HEK293 (cell line): ENCODE measurements at regions not wholly inside any gene's neighbourhood (a gene's known extent, or its start where the extent isn't known, plus 50 kb on each side); places are given as distances from the start of the nearest gene placed in this dataset.

Experiments used
- RBAK ChIP-seq: fragments of 450-650 bp; formaldehyde crosslinking; IDR thresholded peaks from 2 replicates; pipeline ENCODE4 v1.5.1; 2016; ENCODE audit warnings: missing biosample characterization, missing genetic modification characterization
- ZNF274 ChIP-seq, 2 experiments: fragments of 200-500 bp in 1 of 2; fragments of 450-650 bp in 1 of 2; sonication (Bioruptor generic) in 1 of 2; formaldehyde crosslinking in 1 of 2; IDR thresholded peaks; 2 replicates each; pipeline versions ENCODE4 v1.5.1 to v1.6.1; 2014 to 2016; ENCODE audit warnings: borderline replicate concordance in 1 of 2, inconsistent platforms in 1 of 2, low read length in 1 of 2, missing biosample characterization in 1 of 2, missing genetic modification characterization in 1 of 2
- TF ChIP-seq, protein P1 (sequence below): fragments of 450-650 bp; formaldehyde crosslinking; IDR thresholded peaks from 2 replicates; pipeline ENCODE4 v1.5.1; 2016; ENCODE audit warnings: missing biosample characterization, missing genetic modification characterization, low read depth
- TF ChIP-seq, protein P2 (sequence below): fragments of 450-650 bp; formaldehyde crosslinking; IDR thresholded peaks from 2 replicates; pipeline ENCODE4 v1.5.1; 2016; ENCODE audit warnings: missing biosample characterization, missing genetic modification characterization
- TF ChIP-seq, protein P3 (sequence below): IDR thresholded peaks from 2 replicates; pipeline ENCODE4 v1.6.1; 2011; ENCODE audit warnings: mild to moderate bottlenecking, low read depth, low read length, borderline replicate concordance

DNA sequence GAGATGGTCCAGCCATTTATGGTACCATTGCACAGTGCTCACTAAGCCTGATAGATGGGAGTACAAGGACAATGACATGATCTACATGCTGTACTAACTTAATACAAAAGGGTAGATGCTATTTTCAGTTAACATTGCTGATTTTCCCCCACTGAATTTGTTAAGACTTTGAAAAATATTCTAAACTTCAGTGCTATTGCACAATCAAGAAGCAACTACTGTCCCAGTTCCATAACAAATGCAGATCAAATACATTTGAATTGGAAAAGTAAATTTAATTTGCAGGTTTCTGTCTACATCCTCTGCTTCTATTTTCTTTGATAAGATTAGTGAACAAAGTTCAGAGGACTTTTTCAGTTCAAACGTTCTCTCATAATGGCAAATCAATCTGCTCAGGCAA is 366.8 kb upstream of the FGF13 start:
- TF ChIP-seq, protein P1, sequence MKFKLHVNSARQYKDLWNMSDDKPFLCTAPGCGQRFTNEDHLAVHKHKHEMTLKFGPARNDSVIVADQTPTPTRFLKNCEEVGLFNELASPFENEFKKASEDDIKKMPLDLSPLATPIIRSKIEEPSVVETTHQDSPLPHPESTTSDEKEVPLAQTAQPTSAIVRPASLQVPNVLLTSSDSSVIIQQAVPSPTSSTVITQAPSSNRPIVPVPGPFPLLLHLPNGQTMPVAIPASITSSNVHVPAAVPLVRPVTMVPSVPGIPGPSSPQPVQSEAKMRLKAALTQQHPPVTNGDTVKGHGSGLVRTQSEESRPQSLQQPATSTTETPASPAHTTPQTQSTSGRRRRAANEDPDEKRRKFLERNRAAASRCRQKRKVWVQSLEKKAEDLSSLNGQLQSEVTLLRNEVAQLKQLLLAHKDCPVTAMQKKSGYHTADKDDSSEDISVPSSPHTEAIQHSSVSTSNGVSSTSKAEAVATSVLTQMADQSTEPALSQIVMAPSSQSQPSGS: no peak
- TF ChIP-seq ZNF274 (IDR thresholded peaks at IDR 0.05; ENCODE audit: low read length): no peak
- TF ChIP-seq ZNF274 (tag by site-specific recombination; IDR thresholded peaks at IDR 0.05; ENCODE audit: borderline replicate concordance): no peak
- TF ChIP-seq, protein P2, sequence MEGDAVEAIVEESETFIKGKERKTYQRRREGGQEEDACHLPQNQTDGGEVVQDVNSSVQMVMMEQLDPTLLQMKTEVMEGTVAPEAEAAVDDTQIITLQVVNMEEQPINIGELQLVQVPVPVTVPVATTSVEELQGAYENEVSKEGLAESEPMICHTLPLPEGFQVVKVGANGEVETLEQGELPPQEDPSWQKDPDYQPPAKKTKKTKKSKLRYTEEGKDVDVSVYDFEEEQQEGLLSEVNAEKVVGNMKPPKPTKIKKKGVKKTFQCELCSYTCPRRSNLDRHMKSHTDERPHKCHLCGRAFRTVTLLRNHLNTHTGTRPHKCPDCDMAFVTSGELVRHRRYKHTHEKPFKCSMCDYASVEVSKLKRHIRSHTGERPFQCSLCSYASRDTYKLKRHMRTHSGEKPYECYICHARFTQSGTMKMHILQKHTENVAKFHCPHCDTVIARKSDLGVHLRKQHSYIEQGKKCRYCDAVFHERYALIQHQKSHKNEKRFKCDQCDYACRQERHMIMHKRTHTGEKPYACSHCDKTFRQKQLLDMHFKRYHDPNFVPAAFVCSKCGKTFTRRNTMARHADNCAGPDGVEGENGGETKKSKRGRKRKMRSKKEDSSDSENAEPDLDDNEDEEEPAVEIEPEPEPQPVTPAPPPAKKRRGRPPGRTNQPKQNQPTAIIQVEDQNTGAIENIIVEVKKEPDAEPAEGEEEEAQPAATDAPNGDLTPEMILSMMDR (tag by site-specific recombination): no peak
- TF ChIP-seq RBAK (tag by site-specific recombination): no peak
- TF ChIP-seq, protein P3, sequence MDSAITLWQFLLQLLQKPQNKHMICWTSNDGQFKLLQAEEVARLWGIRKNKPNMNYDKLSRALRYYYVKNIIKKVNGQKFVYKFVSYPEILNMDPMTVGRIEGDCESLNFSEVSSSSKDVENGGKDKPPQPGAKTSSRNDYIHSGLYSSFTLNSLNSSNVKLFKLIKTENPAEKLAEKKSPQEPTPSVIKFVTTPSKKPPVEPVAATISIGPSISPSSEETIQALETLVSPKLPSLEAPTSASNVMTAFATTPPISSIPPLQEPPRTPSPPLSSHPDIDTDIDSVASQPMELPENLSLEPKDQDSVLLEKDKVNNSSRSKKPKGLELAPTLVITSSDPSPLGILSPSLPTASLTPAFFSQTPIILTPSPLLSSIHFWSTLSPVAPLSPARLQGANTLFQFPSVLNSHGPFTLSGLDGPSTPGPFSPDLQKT: no peak
